ENCODE measurements at regions not wholly inside any gene's neighbourhood (a gene's known extent, or its start where the extent isn't known, plus 50 kb on each side); places are given as distances from the start of the nearest gene placed in this dataset.

- TF ChIP-seq CTCF (IDR thresholded peaks at IDR 0.05; ENCODE audit: low read length) (no peak), EZH2 (IDR thresholded peaks at IDR 0.05; ENCODE audit: borderline replicate concordance, low read length) (no peak)
- no peaks in the 10 kb centered on the region for H3K9me3 ChIP-seq (ENCODE audit: low read length)
- no peak overlapping the region for H3K9ac ChIP-seq (ENCODE audit: low read length)
Measured at GRCh38 chr4:96473246-96473645, 633.4 kb downstream of the PDHA2 start.

DNA sequence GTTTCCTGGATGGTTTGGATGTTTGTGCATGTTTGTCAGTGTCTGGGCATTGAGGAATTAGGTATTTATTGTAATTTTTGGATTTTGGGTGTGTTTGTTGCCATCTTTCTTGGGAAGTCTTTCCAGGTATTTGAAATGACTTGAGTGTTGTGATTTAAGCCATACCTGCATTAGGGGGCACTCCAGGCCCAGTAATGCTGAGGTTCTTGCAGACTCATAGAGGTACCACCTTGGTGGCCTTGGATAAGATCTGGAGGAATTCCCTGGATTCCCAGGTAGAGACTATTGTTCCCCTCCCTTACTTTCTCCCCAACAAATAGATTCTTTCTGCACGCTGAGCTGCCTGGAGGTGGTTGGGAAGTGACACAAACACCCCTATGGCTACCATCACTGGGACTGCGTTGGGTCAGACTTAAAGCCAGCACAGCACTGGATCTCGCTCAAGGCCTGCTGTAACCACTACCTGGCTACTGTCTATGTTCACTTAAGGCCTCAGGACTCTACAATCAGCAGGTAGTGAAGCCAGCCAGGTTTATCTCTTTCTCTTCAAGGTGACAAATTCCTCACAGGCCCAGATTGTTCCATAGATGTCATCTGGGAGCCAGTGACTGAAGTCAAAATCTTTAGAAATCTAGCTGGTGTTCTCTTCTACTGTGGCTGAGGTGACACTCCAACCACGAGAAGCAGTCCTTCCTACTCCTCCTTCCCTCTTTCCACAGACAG lies 643.6 kb downstream of the PDHA2 start:
- TF ChIP-seq CTCF (IDR thresholded peaks at IDR 0.05; ENCODE audit: low read length): no peak
- TF ChIP-seq EZH2 (IDR thresholded peaks at IDR 0.05; ENCODE audit: borderline replicate concordance, low read length): no peak
- H3K27ac ChIP-seq (ENCODE audit: low read depth, low read length, poor library complexity, severe bottlenecking): no peak overlapping the region
- H3K9me3 ChIP-seq (ENCODE audit: low read length): no peaks in the 10 kb centered on the region
- H3K36me3 ChIP-seq (ENCODE audit: insufficient read depth, low read length): no peaks in the 10 kb centered on the region
- no peaks in the 10 kb centered on the region for H3K4me1 ChIP-seq (ENCODE audit: insufficient read depth, low read length, severe bottlenecking)
- H3F3A ChIP-seq (ENCODE audit: insufficient read depth, low read length): no peaks in the 10 kb centered on the region
- no peak overlapping the region for H3K4me2 ChIP-seq (ENCODE audit: low read length)
- H4K20me1 ChIP-seq (ENCODE audit: insufficient read depth, low read length): no peaks in the 10 kb centered on the region
- no peaks in the 10 kb centered on the region for H3K79me2 ChIP-seq (ENCODE audit: insufficient read depth, low read length)
- H2AFZ ChIP-seq (ENCODE audit: low read length): no peak overlapping the region
- no peak overlapping the region for H3K9ac ChIP-seq (ENCODE audit: low read length)
- no peak overlapping the region for H3K4me3 ChIP-seq (ENCODE audit: low read depth, low read length, poor library complexity, severe bottlenecking)
- H3K9me2 ChIP-seq (ENCODE audit: low read depth, low read length): no peaks in the 10 kb centered on the region
- H3K27me3 ChIP-seq (ENCODE audit: insufficient read depth, low read length): no peaks in the 10 kb centered on the region

More at GRCh38 chr4:96473246-96473645, 633.4 kb downstream of the PDHA2 start:
- Histone ChIP-seq H3K4me3 (ENCODE audit: low read depth, low read length, poor library complexity, severe bottlenecking) (no peak overlapping the region), H4K20me1 (ENCODE audit: insufficient read depth, low read length) (no peaks in the 10 kb centered on the region), H3K27ac (ENCODE audit: low read depth, low read length, poor library complexity, severe bottlenecking) (no peak overlapping the region), H3K79me2 (ENCODE audit: insufficient read depth, low read length) (no peaks in the 10 kb centered on the region), H3K4me2 (ENCODE audit: low read length) (no peak overlapping the region), H2AFZ (ENCODE audit: low read length) (no peak overlapping the region), H3K9me2 (ENCODE audit: low read depth, low read length) (no peaks in the 10 kb centered on the region), H3F3A (ENCODE audit: insufficient read depth, low read length) (no peaks in the 10 kb centered on the region), H3K36me3 (ENCODE audit: insufficient read depth, low read length) (no peaks in the 10 kb centered on the region), H3K4me1 (ENCODE audit: insufficient read depth, low read length, severe bottlenecking) (no peaks in the 10 kb centered on the region), H3K27me3 (ENCODE audit: insufficient read depth, low read length) (no peaks in the 10 kb centered on the region)

GRCh38 chr4:96486563-96486962 lies 646.7 kb downstream of the PDHA2 start:
- Histone ChIP-seq H3K4me3 (ENCODE audit: low read depth, low read length, poor library complexity, severe bottlenecking) (no peak overlapping the region), H2AFZ (ENCODE audit: low read length) (no peak overlapping the region), H3K9ac (ENCODE audit: low read length) (no peak overlapping the region), H4K20me1 (ENCODE audit: insufficient read depth, low read length) (no peaks in the 10 kb centered on the region), H3K9me3 (ENCODE audit: low read length) (no peaks in the 10 kb centered on the region), H3K27me3 (ENCODE audit: insufficient read depth, low read length) (no peaks in the 10 kb centered on the region), H3K4me2 (ENCODE audit: low read length) (no peak overlapping the region), H3F3A (ENCODE audit: insufficient read depth, low read length) (no peaks in the 10 kb centered on the region), H3K36me3 (ENCODE audit: insufficient read depth, low read length) (no peaks in the 10 kb centered on the region), H3K79me2 (ENCODE audit: insufficient read depth, low read length) (no peaks in the 10 kb centered on the region), H3K27ac (ENCODE audit: low read depth, low read length, poor library complexity, severe bottlenecking) (no peak overlapping the region), H3K4me1 (ENCODE audit: insufficient read depth, low read length, severe bottlenecking) (no peaks in the 10 kb centered on the region), H3K9me2 (ENCODE audit: low read depth, low read length) (no peaks in the 10 kb centered on the region)
- TF ChIP-seq EZH2 (IDR thresholded peaks at IDR 0.05; ENCODE audit: borderline replicate concordance, low read length) (no peak), CTCF (IDR thresholded peaks at IDR 0.05; ENCODE audit: low read length) (no peak)
